Caco-2 (cell line): ENCODE measurements at regions not wholly inside any gene's neighbourhood (a gene's known extent, or its start where the extent isn't known, plus 50 kb on each side); places are given as distances from the start of the nearest gene placed in this dataset.

ENCODE experiments used
- BruUV-seq: library from RNA; stranded (reverse); fragments of 400-500 nt; replicated peaks from 2 replicates; lab custom pipeline; 2021; lab: Mats Ljungman, UMichigan
- CTCF ChIA-PET: fragments of 300-600 bp; sonication (Branson Sonifier 250); formaldehyde crosslinking; loops from one replicate; lab custom pipeline; 2022; ENCODE audit warnings: antibody characterized with exemption; lab: Charles Lee
- POLR2A ChIA-PET: fragments of 300-600 bp; sonication (Branson Sonifier 250); formaldehyde crosslinking; loops from one replicate; lab custom pipeline; 2022; ENCODE audit warnings: antibody characterized with exemption; lab: Charles Lee
- DNase-seq, 2 experiments: peaks; one replicate each; pipeline versions ENCODE4 v3.0.0 to v3.0.0-alpha.2; 2020 to 2022
- H3K27me3 ChIP-seq: replicated peaks from 2 replicates; pipeline ENCODE4 v1.6.0; 2011; ENCODE audit warnings: low read length; ENCODE audit not compliant: control insufficient read depth, insufficient read depth
- H3K36me3 ChIP-seq: 2 replicates; pipeline ENCODE4 v1.5.1; 2011; ENCODE audit warnings: low read length; ENCODE audit not compliant: control insufficient read depth, insufficient read depth
- H3K4me1 ChIP-seq: fragments of 250-450 bp; sonication (Bioruptor Pico); 2 replicates; pipeline ENCODE4 v1.5.1; 2020; ENCODE audit warnings: mild to moderate bottlenecking
- H3K4me3 ChIP-seq: 2 replicates; pipeline ENCODE4 v1.5.1; 2011; ENCODE audit warnings: low read depth, mild to moderate bottlenecking, control low read depth, low read length
- H3K9me3 ChIP-seq: fragments of 250-450 bp; sonication (Bioruptor Pico); 2 replicates; pipeline ENCODE4 v1.5.1; 2020; ENCODE audit warnings: mild to moderate bottlenecking, moderate library complexity
- H3K27ac Mint-ChIP-seq: one replicate; pipeline ENCODE4 v1.8.0; 2022; ENCODE audit warnings: mixed read lengths; ENCODE audit not compliant: unreplicated experiment
- H3K27me3 Mint-ChIP-seq: one replicate; pipeline ENCODE4 v1.8.0; 2022; ENCODE audit warnings: mixed read lengths; ENCODE audit not compliant: insufficient read depth, unreplicated experiment
- H3K36me3 Mint-ChIP-seq: one replicate; pipeline ENCODE4 v1.8.0; 2022; ENCODE audit warnings: mild to moderate bottlenecking, mixed read lengths; ENCODE audit not compliant: insufficient read depth, unreplicated experiment
- H3K4me1 Mint-ChIP-seq: one replicate; pipeline ENCODE4 v1.8.0; 2022; ENCODE audit warnings: low read depth, mixed read lengths; ENCODE audit not compliant: unreplicated experiment
- H3K4me3 Mint-ChIP-seq: one replicate; pipeline ENCODE4 v1.8.0; 2022; ENCODE audit warnings: mild to moderate bottlenecking, moderate library complexity, mixed read lengths; ENCODE audit not compliant: unreplicated experiment
- H3K9me3 Mint-ChIP-seq: one replicate; pipeline ENCODE4 v1.8.0; 2022; ENCODE audit warnings: mixed read lengths; ENCODE audit not compliant: unreplicated experiment
- intact Hi-C: fragments of 100-400 bp; cut with micrococcal nuclease; formaldehyde crosslinking; loops from one replicate; pipeline ENCODE4 v1.10.0; 2022; ENCODE audit not compliant: unreplicated experiment
- TF ChIP-seq, protein P1 (sequence below), 2 experiments: fragments of 200-600 bp in 1 of 2; IDR thresholded peaks; 1 replicate in 1 of 2; 2 replicates in 1 of 2; pipeline versions ENCODE4 v1.5.1 to v1.8.0; 2011 to 2022; ENCODE audit warnings: antibody characterized with exemption in 1 of 2, control low read depth in 1 of 2, inconsistent platforms in 1 of 2, low read depth in 1 of 2, low read length in 1 of 2, mild to moderate bottlenecking in 1 of 2, moderate library complexity in 1 of 2; ENCODE audit not compliant: insufficient read depth in 1 of 2, severe bottlenecking in 1 of 2, unreplicated experiment in 1 of 2

- BruUV-seq, result no TSS peak
Measured at GRCh38 chr3:176769547-176770190, 427.6 kb downstream of the TBL1XR1 start.

DNA sequence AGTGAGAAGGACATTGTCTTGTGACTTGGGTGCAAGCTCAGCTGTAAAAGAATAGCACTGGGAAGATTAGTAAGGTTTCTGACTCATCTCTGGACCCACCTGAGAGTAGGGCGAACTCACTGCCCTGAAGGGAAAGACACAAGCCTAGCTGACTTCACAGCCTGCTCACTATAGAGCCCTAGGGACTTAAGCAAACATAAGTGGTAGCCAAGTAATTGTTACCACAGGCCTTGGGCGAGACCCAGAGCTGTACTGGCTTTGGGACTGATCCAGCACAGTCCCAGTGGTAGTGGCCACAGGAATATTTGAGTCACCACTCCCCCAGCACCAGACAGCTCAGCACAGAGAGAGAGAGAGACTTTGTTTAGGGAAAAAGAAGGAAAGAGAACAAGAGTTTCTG, 429.9 kb downstream of the TBL1XR1 start:
- TF ChIP-seq, protein P1, sequence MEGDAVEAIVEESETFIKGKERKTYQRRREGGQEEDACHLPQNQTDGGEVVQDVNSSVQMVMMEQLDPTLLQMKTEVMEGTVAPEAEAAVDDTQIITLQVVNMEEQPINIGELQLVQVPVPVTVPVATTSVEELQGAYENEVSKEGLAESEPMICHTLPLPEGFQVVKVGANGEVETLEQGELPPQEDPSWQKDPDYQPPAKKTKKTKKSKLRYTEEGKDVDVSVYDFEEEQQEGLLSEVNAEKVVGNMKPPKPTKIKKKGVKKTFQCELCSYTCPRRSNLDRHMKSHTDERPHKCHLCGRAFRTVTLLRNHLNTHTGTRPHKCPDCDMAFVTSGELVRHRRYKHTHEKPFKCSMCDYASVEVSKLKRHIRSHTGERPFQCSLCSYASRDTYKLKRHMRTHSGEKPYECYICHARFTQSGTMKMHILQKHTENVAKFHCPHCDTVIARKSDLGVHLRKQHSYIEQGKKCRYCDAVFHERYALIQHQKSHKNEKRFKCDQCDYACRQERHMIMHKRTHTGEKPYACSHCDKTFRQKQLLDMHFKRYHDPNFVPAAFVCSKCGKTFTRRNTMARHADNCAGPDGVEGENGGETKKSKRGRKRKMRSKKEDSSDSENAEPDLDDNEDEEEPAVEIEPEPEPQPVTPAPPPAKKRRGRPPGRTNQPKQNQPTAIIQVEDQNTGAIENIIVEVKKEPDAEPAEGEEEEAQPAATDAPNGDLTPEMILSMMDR (IDR thresholded peaks at IDR 0.05; ENCODE audit: insufficient read depth in 1 of 2, low read depth in 1 of 2, low read length in 1 of 2, severe bottlenecking in 1 of 2, unreplicated experiment in 1 of 2), result no peak
- CTCF ChIA-PET, result no interaction called here

More at GRCh38 chr3:176769547-176770190, 427.6 kb downstream of the TBL1XR1 start:
- no peak for DNase-seq
- Mint-ChIP-seq H3K4me3 (no peak overlapping the region), H3K9me3 (peaks cover 64% of the 10 kb centered on the region), H3K27ac (no peak overlapping the region), H3K36me3 (no peaks in the 10 kb centered on the region), H3K27me3 (no peaks in the 10 kb centered on the region), H3K4me1 (no peaks in the 10 kb centered on the region)
- ChIA-PET POLR2A (no interaction called here), CTCF (no interaction called here)
- Histone ChIP-seq H3K36me3 (no peaks in the 10 kb centered on the region), H3K4me3 (no peak overlapping the region), H3K4me1 (no peaks in the 10 kb centered on the region), H3K27me3 (no peaks in the 10 kb centered on the region), H3K9me3 (peaks cover 6% of the 10 kb centered on the region)
- TF ChIP-seq, protein P1 (IDR thresholded peaks at IDR 0.05; ENCODE audit: insufficient read depth in 1 of 2, low read depth in 1 of 2, low read length in 1 of 2, severe bottlenecking in 1 of 2, unreplicated experiment in 1 of 2), result no peak
- intact Hi-C loops, result no loop called here

DNA sequence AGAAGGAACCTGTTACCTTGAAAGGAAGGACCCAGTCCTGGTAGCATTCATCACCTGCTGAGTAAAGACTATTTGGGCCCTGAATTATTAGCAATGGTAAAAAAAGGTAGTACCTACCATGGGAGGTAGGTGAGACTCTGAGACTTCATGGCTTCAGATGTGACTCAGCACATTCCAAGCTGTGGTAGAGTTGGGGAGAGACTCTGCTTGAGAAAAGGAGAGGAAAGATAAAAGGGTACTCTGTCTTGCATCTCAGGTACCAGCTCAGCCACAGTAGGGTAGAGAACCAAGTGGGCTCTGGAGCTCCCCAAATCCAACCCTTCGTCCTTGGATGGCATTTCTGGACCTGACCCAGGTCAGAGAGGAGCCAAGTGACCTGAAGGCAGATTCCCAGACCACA, 430.4 kb downstream of the TBL1XR1 start:
- Mint-ChIP-seq H3K4me3 (no peak overlapping the region), H3K9me3 (peaks cover 58% of the 10 kb centered on the region), H3K36me3 (no peaks in the 10 kb centered on the region), H3K27me3 (no peaks in the 10 kb centered on the region), H3K27ac (no peak overlapping the region), H3K4me1 (no peaks in the 10 kb centered on the region)
- no peak for DNase-seq
- BruUV-seq, result no TSS peak
- intact Hi-C loops, result no loop called here
- Histone ChIP-seq H3K4me1 (no peaks in the 10 kb centered on the region), H3K4me3 (no peak overlapping the region), H3K27me3 (no peaks in the 10 kb centered on the region), H3K36me3 (no peaks in the 10 kb centered on the region), H3K9me3 (no peaks in the 10 kb centered on the region; the same call in 1 of the 2 replicates)
- CTCF ChIA-PET, result no interaction called here
- TF ChIP-seq, protein P1 (IDR thresholded peaks at IDR 0.05; ENCODE audit: insufficient read depth in 1 of 2, low read depth in 1 of 2, low read length in 1 of 2, severe bottlenecking in 1 of 2, unreplicated experiment in 1 of 2), result no peak
- POLR2A ChIA-PET, result no interaction called here

More for the DNA sequence above, 429.9 kb downstream of the TBL1XR1 start:
- no peaks in the 10 kb centered on the region for H3K36me3 Mint-ChIP-seq
- Histone ChIP-seq H3K27me3 (no peaks in the 10 kb centered on the region), H3K36me3 (no peaks in the 10 kb centered on the region), H3K9me3 (no peaks in the 10 kb centered on the region; the same call in 1 of the 2 replicates), H3K4me1 (no peaks in the 10 kb centered on the region), H3K4me3 (no peak overlapping the region)
- no peak overlapping the region for H3K4me3 Mint-ChIP-seq
- H3K27ac Mint-ChIP-seq, result no peak overlapping the region
- no TSS peak for BruUV-seq
- no peaks in the 10 kb centered on the region for H3K4me1 Mint-ChIP-seq
- intact Hi-C loops, result no loop called here
- H3K27me3 Mint-ChIP-seq, result no peaks in the 10 kb centered on the region
- DNase-seq, result no peak
- peaks cover 53% of the 10 kb centered on the region for H3K9me3 Mint-ChIP-seq
- POLR2A ChIA-PET, result no interaction called here
